IPS-15b (cell line): ENCODE measurements at regions not wholly inside any gene's neighbourhood (a gene's known extent, or its start where the extent isn't known, plus 50 kb on each side); places are given as distances from the start of the nearest gene placed in this dataset.
"Not testable (repeated sequence)": the region's sequence is repeated elsewhere in the genome, so short reads cannot be mapped to it uniquely, and the experiment has no call there.

ENCODE experiments used
- H3K27me3 ChIP-seq: one replicate; pipeline ENCODE4 v1.6.1; 2013; ENCODE audit warnings: low read length; ENCODE audit not compliant: control insufficient read depth, insufficient read depth
- H3K36me3 ChIP-seq: one replicate; pipeline ENCODE4 v1.6.1; 2013; ENCODE audit warnings: low read length; ENCODE audit not compliant: control insufficient read depth, insufficient read depth
- H3K4me1 ChIP-seq: one replicate; pipeline ENCODE4 v1.6.1; 2013; ENCODE audit warnings: mild to moderate bottlenecking, low read length; ENCODE audit not compliant: control insufficient read depth, insufficient read depth
- H3K4me3 ChIP-seq: one replicate; pipeline ENCODE4 v1.5.1; 2013; ENCODE audit warnings: low read depth, low read length
- H3K9ac ChIP-seq: one replicate; pipeline ENCODE4 v1.6.1; 2013; ENCODE audit warnings: low read depth, mild to moderate bottlenecking, low read length
- H3K9me3 ChIP-seq: one replicate; pipeline ENCODE4 v1.6.1; 2013; ENCODE audit warnings: mild to moderate bottlenecking, low read length; ENCODE audit not compliant: control insufficient read depth, insufficient read depth

- Histone ChIP-seq H3K36me3 (no peaks in the 10 kb centered on the region), H3K9me3 (no peaks in the 10 kb centered on the region), H3K9ac (no peak overlapping the region), H3K4me1 (no peaks in the 10 kb centered on the region), H3K27me3 (no peaks in the 10 kb centered on the region), H3K4me3 (no peak overlapping the region)
Measured at GRCh38 chr1:98299313-98299712, 362.2 kb upstream of the SNX7 start.

- H3K27me3 ChIP-seq, result no peaks in the 10 kb centered on the region
- no peaks in the 10 kb centered on the region for H3K9me3 ChIP-seq
- no peaks in the 10 kb centered on the region for H3K4me1 ChIP-seq
- no peak overlapping the region for H3K9ac ChIP-seq
- H3K36me3 ChIP-seq, result no peaks in the 10 kb centered on the region
- H3K4me3 ChIP-seq, result no peak overlapping the region
Measured at GRCh38 chr1:98298319-98298718, 363.2 kb upstream of the SNX7 start.

- no peak overlapping the region for H3K9ac ChIP-seq
- H3K4me1 ChIP-seq, result no peaks in the 10 kb centered on the region
- H3K27me3 ChIP-seq, result no peaks in the 10 kb centered on the region
- no peaks in the 10 kb centered on the region for H3K9me3 ChIP-seq
- no peaks in the 10 kb centered on the region for H3K36me3 ChIP-seq
- no peak overlapping the region for H3K4me3 ChIP-seq
Measured at GRCh38 chr1:98296681-98297080, 364.8 kb upstream of the SNX7 start.

- no peaks in the 10 kb centered on the region for H3K4me1 ChIP-seq
- no peaks in the 10 kb centered on the region for H3K36me3 ChIP-seq
- H3K9ac ChIP-seq, result no peak overlapping the region
- no peak overlapping the region for H3K4me3 ChIP-seq
- no peaks in the 10 kb centered on the region for H3K9me3 ChIP-seq
- H3K27me3 ChIP-seq, result no peaks in the 10 kb centered on the region
Measured at GRCh38 chr1:98294127-98294526, 367.4 kb upstream of the SNX7 start.

- H3K36me3 ChIP-seq, result no peaks in the 10 kb centered on the region
Measured at GRCh38 chr1:98292994-98293393, 368.5 kb upstream of the SNX7 start.

GRCh38 chr1:98289311-98289710 is 368.5 kb upstream of the DPYD start:
- no peak overlapping the region for H3K4me3 ChIP-seq
- H3K27me3 ChIP-seq, result no peaks in the 10 kb centered on the region
- H3K9ac ChIP-seq, result no peak overlapping the region
- no peaks in the 10 kb centered on the region for H3K36me3 ChIP-seq
- H3K9me3 ChIP-seq, result no peaks in the 10 kb centered on the region
- H3K4me1 ChIP-seq, result no peaks in the 10 kb centered on the region

More at GRCh38 chr1:98292994-98293393, 368.5 kb upstream of the SNX7 start:
- Histone ChIP-seq H3K4me3 (no peak overlapping the region), H3K9me3 (no peaks in the 10 kb centered on the region), H3K4me1 (no peaks in the 10 kb centered on the region), H3K27me3 (no peaks in the 10 kb centered on the region), H3K9ac (no peak overlapping the region)

- Histone ChIP-seq H3K36me3 (no peaks in the 10 kb centered on the region), H3K9me3 (no peaks in the 10 kb centered on the region), H3K4me1 (no peaks in the 10 kb centered on the region), H3K4me3 (no peak overlapping the region), H3K27me3 (no peaks in the 10 kb centered on the region), H3K9ac (no peak overlapping the region)
Measured at GRCh38 chr1:98288494-98288893, 367.7 kb upstream of the DPYD start.

GRCh38 chr1:98287626-98288025 is 366.8 kb upstream of the DPYD start:
- Histone ChIP-seq H3K9ac (no peak overlapping the region), H3K9me3 (no peaks in the 10 kb centered on the region), H3K27me3 (no peaks in the 10 kb centered on the region), H3K4me3 (no peak overlapping the region), H3K4me1 (no peaks in the 10 kb centered on the region), H3K36me3 (no peaks in the 10 kb centered on the region)

GRCh38 chr1:98286656-98287055 is 365.8 kb upstream of the DPYD start:
- no peak overlapping the region for H3K4me3 ChIP-seq
- no peaks in the 10 kb centered on the region for H3K4me1 ChIP-seq
- H3K36me3 ChIP-seq, result no peaks in the 10 kb centered on the region
- H3K27me3 ChIP-seq, result no peaks in the 10 kb centered on the region
- no peaks in the 10 kb centered on the region for H3K9me3 ChIP-seq
- H3K9ac ChIP-seq, result no peak overlapping the region

- not testable (repeated sequence) for H3K9ac ChIP-seq, H3K4me1 ChIP-seq, H3K9me3 ChIP-seq, H3K4me3 ChIP-seq, H3K27me3 ChIP-seq, H3K36me3 ChIP-seq
Measured at GRCh38 chr1:98285286-98285685, 364.5 kb upstream of the DPYD start.

GRCh38 chr1:98280049-98280448 is 359.2 kb upstream of the DPYD start:
- Histone ChIP-seq H3K36me3 (no peaks in the 10 kb centered on the region), H3K4me3 (no peak overlapping the region), H3K9ac (no peak overlapping the region), H3K4me1 (peaks cover 22% of the 10 kb centered on the region), H3K9me3 (no peaks in the 10 kb centered on the region), H3K27me3 (no peaks in the 10 kb centered on the region)

- H3K9me3 ChIP-seq, result no peaks in the 10 kb centered on the region
- H3K9ac ChIP-seq, result no peak overlapping the region
- no peaks in the 10 kb centered on the region for H3K36me3 ChIP-seq
- H3K27me3 ChIP-seq, result no peaks in the 10 kb centered on the region
- peaks cover 22% of the 10 kb centered on the region for H3K4me1 ChIP-seq
- no peak overlapping the region for H3K4me3 ChIP-seq
Measured at GRCh38 chr1:98278055-98278454, 357.2 kb upstream of the DPYD start.

- Histone ChIP-seq H3K36me3 (no peaks in the 10 kb centered on the region), H3K27me3 (no peaks in the 10 kb centered on the region), H3K4me1 (peaks cover 22% of the 10 kb centered on the region), H3K9me3 (no peaks in the 10 kb centered on the region), H3K9ac (no peak overlapping the region), H3K4me3 (no peak overlapping the region)
Measured at GRCh38 chr1:98277118-98277517, 356.3 kb upstream of the DPYD start.
